NB4 (cell line): ENCODE measurements at regions not wholly inside any gene's neighbourhood (a gene's known extent, or its start where the extent isn't known, plus 50 kb on each side); places are given as distances from the start of the nearest gene placed in this dataset.

Experiments used
- MYC ChIP-seq: IDR thresholded peaks from 2 replicates; pipeline ENCODE4 v1.6.1; 2011; ENCODE audit warnings: low read depth, low read length
- POLR2A ChIP-seq: IDR thresholded peaks from 2 replicates; pipeline ENCODE4 v1.6.1; 2011; ENCODE audit warnings: mild to moderate bottlenecking; ENCODE audit not compliant: insufficient read length; ENCODE audit errors: extremely low read depth
- TF ChIP-seq, protein P1 (sequence below): IDR thresholded peaks from one replicate; pipeline ENCODE4 v1.5.1; 2012; ENCODE audit warnings: low read depth, low read length
- TF ChIP-seq, protein P2 (sequence below): IDR thresholded peaks from 2 replicates; pipeline ENCODE4 v1.6.1; 2011; ENCODE audit warnings: low read depth, low read length

DNA sequence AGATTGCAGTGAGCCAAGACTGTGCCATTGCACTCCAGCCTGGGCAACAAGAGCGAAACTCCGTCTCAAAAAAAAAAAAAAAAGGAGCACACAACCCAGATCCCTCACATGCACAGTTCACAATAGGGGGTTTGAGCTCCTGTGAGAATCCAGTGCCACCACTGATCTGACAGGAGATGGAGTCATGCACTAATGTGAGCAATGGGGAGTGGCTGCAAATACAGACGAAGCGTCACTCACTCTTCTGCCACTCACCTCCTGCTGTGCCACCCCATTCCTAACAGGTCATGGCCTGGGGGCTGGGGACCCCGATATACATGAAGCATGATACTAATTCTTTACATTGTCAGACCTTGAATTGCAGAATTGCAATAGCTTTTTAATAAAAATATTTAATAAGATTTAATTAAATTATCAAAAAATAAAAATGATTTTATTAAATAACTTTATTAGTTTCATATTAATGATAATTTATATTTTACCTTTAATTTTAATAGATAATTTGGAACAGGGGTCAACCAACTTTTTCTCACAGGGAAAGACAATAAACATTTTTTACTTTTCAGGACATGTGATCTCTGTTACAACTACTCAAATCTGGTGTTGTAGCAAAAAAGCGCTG lies 171.4 kb downstream of the COPRS start:
- TF ChIP-seq, protein P1, sequence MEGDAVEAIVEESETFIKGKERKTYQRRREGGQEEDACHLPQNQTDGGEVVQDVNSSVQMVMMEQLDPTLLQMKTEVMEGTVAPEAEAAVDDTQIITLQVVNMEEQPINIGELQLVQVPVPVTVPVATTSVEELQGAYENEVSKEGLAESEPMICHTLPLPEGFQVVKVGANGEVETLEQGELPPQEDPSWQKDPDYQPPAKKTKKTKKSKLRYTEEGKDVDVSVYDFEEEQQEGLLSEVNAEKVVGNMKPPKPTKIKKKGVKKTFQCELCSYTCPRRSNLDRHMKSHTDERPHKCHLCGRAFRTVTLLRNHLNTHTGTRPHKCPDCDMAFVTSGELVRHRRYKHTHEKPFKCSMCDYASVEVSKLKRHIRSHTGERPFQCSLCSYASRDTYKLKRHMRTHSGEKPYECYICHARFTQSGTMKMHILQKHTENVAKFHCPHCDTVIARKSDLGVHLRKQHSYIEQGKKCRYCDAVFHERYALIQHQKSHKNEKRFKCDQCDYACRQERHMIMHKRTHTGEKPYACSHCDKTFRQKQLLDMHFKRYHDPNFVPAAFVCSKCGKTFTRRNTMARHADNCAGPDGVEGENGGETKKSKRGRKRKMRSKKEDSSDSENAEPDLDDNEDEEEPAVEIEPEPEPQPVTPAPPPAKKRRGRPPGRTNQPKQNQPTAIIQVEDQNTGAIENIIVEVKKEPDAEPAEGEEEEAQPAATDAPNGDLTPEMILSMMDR: no peak
- no peak for TF ChIP-seq POLR2A
- TF ChIP-seq, protein P2, sequence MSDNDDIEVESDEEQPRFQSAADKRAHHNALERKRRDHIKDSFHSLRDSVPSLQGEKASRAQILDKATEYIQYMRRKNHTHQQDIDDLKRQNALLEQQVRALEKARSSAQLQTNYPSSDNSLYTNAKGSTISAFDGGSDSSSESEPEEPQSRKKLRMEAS: no peak
- no peak for TF ChIP-seq MYC
